ENCODE measurements at regions not wholly inside any gene's neighbourhood (a gene's known extent, or its start where the extent isn't known, plus 50 kb on each side); places are given as distances from the start of the nearest gene placed in this dataset.

DNA sequence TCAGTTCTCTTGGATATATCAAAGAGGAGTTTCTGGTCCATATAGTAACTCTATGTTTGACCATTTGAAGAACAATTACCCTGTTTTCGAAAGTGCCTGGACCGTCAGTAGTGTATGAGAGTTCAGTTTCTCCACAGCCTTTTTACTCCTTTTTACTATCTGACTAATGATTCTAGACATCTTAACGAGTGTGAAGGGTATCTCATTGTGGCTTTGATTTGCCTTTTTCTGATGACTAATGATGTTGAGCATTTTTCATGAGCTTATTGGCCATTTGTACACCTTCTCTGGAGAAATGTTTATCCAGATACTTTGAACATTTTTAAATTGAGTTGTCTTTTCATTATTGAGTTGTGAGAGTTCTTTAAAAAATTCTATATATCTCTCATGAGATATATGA, 114.9 kb upstream of the ATXN1 start:
- no peak overlapping the region for H2AFZ ChIP-seq (ENCODE audit: low read depth, low read length)
- H3K9me3 ChIP-seq (ENCODE audit: low read length), result peaks cover 4% of the 10 kb centered on the region
- TF ChIP-seq TAF1 (IDR thresholded peaks at IDR 0.05; ENCODE audit: low read depth) (no peak), EZH2 (IDR thresholded peaks at IDR 0.05; ENCODE audit: borderline replicate concordance, insufficient read depth, low read length, poor library complexity, severe bottlenecking) (no peak), MXI1 (conservative IDR thresholded peaks at IDR 0.05; ENCODE audit: poor library complexity, severe bottlenecking) (no peak), SMC3 (conservative IDR thresholded peaks at IDR 0.05; ENCODE audit: poor library complexity) (no peak), RAD21 (conservative IDR thresholded peaks at IDR 0.05) (no peak), POLR2AphosphoS5 (IDR thresholded peaks at IDR 0.05) (no peak), EP300 (conservative IDR thresholded peaks at IDR 0.05; ENCODE audit: poor library complexity, severe bottlenecking) (no peak)
- TF ChIP-seq, protein P1, sequence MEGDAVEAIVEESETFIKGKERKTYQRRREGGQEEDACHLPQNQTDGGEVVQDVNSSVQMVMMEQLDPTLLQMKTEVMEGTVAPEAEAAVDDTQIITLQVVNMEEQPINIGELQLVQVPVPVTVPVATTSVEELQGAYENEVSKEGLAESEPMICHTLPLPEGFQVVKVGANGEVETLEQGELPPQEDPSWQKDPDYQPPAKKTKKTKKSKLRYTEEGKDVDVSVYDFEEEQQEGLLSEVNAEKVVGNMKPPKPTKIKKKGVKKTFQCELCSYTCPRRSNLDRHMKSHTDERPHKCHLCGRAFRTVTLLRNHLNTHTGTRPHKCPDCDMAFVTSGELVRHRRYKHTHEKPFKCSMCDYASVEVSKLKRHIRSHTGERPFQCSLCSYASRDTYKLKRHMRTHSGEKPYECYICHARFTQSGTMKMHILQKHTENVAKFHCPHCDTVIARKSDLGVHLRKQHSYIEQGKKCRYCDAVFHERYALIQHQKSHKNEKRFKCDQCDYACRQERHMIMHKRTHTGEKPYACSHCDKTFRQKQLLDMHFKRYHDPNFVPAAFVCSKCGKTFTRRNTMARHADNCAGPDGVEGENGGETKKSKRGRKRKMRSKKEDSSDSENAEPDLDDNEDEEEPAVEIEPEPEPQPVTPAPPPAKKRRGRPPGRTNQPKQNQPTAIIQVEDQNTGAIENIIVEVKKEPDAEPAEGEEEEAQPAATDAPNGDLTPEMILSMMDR (IDR thresholded peaks at IDR 0.05; ENCODE audit: poor library complexity, severe bottlenecking), result no peak
- TF ChIP-seq, protein P2, sequence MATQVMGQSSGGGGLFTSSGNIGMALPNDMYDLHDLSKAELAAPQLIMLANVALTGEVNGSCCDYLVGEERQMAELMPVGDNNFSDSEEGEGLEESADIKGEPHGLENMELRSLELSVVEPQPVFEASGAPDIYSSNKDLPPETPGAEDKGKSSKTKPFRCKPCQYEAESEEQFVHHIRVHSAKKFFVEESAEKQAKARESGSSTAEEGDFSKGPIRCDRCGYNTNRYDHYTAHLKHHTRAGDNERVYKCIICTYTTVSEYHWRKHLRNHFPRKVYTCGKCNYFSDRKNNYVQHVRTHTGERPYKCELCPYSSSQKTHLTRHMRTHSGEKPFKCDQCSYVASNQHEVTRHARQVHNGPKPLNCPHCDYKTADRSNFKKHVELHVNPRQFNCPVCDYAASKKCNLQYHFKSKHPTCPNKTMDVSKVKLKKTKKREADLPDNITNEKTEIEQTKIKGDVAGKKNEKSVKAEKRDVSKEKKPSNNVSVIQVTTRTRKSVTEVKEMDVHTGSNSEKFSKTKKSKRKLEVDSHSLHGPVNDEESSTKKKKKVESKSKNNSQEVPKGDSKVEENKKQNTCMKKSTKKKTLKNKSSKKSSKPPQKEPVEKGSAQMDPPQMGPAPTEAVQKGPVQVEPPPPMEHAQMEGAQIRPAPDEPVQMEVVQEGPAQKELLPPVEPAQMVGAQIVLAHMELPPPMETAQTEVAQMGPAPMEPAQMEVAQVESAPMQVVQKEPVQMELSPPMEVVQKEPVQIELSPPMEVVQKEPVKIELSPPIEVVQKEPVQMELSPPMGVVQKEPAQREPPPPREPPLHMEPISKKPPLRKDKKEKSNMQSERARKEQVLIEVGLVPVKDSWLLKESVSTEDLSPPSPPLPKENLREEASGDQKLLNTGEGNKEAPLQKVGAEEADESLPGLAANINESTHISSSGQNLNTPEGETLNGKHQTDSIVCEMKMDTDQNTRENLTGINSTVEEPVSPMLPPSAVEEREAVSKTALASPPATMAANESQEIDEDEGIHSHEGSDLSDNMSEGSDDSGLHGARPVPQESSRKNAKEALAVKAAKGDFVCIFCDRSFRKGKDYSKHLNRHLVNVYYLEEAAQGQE (IDR thresholded peaks at IDR 0.05; ENCODE audit: borderline replicate concordance), result no peak
- no peaks in the 10 kb centered on the region for H3K36me3 ChIP-seq (ENCODE audit: insufficient read depth, low read length)
- no peaks in the 10 kb centered on the region for H4K20me1 ChIP-seq (ENCODE audit: insufficient read depth)
- H3K9ac ChIP-seq (ENCODE audit: low read length), result no peak overlapping the region
- H3K27me3 ChIP-seq (ENCODE audit: insufficient read depth, low read depth, low read length), result no peaks in the 10 kb centered on the region
- no peaks in the 10 kb centered on the region for H3F3A ChIP-seq (ENCODE audit: insufficient read depth, low read length, poor library complexity, severe bottlenecking)
- H3K27ac ChIP-seq (ENCODE audit: low read length), result no peak overlapping the region
- no peak overlapping the region for H3K4me3 ChIP-seq (ENCODE audit: low read length)
- no peak overlapping the region for H3K4me2 ChIP-seq (ENCODE audit: low read length)
- no peaks in the 10 kb centered on the region for H3K9me2 ChIP-seq (ENCODE audit: insufficient read depth, low read length)
- no peaks in the 10 kb centered on the region for H3K79me2 ChIP-seq (replicated peaks; ENCODE audit: insufficient read depth, low read length)

DNA sequence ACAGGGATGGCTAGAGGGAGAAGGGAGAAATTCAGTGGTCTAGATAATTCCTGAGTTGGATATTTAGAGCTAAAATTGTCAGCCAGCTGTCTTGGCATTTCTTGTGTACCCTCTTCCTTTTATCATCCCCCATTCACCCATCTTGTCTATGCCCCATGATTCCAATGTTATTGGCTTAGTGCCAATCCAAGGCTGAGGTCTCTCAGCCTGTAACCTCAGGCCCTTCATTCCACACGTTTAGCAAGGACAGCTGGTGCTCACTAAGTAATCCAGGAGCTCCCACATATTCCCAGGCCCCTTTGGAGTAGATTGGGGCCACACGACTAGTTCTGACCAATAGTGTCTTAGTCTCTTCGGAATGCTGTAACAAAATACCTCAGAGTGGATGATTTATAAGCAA, 112.4 kb upstream of the ATXN1 start:
- no peaks in the 10 kb centered on the region for H4K20me1 ChIP-seq (ENCODE audit: insufficient read depth)
- H2AFZ ChIP-seq (ENCODE audit: low read depth, low read length), result no peak overlapping the region
- H3K79me2 ChIP-seq (replicated peaks; ENCODE audit: insufficient read depth, low read length), result no peaks in the 10 kb centered on the region
- H3K4me2 ChIP-seq (ENCODE audit: low read length), result no peak overlapping the region
- no peaks in the 10 kb centered on the region for H3K27me3 ChIP-seq (ENCODE audit: insufficient read depth, low read depth, low read length)
- no peak overlapping the region for H3K9ac ChIP-seq (ENCODE audit: low read length)
- TF ChIP-seq RAD21 (conservative IDR thresholded peaks at IDR 0.05) (no peak), EP300 (conservative IDR thresholded peaks at IDR 0.05; ENCODE audit: poor library complexity, severe bottlenecking) (no peak), SMC3 (conservative IDR thresholded peaks at IDR 0.05; ENCODE audit: poor library complexity) (no peak), MXI1 (conservative IDR thresholded peaks at IDR 0.05; ENCODE audit: poor library complexity, severe bottlenecking) (no peak), POLR2AphosphoS5 (IDR thresholded peaks at IDR 0.05) (no peak), EZH2 (IDR thresholded peaks at IDR 0.05; ENCODE audit: borderline replicate concordance, insufficient read depth, low read length, poor library complexity, severe bottlenecking) (no peak), TAF1 (IDR thresholded peaks at IDR 0.05; ENCODE audit: low read depth) (no peak)
- TF ChIP-seq, protein P1 (IDR thresholded peaks at IDR 0.05; ENCODE audit: poor library complexity, severe bottlenecking), result no peak
- TF ChIP-seq, protein P2 (IDR thresholded peaks at IDR 0.05; ENCODE audit: borderline replicate concordance), result no peak
- H3K9me3 ChIP-seq (ENCODE audit: low read length), result peaks cover 4% of the 10 kb centered on the region
- H3K36me3 ChIP-seq (ENCODE audit: insufficient read depth, low read length), result no peaks in the 10 kb centered on the region
- H3K27ac ChIP-seq (ENCODE audit: low read length), result no peak overlapping the region
- H3K4me3 ChIP-seq (ENCODE audit: low read length), result no peak overlapping the region
- no peaks in the 10 kb centered on the region for H3F3A ChIP-seq (ENCODE audit: insufficient read depth, low read length, poor library complexity, severe bottlenecking)
- H3K9me2 ChIP-seq (ENCODE audit: insufficient read depth, low read length), result no peaks in the 10 kb centered on the region
